OCI-LY3 (cell line): ENCODE measurements at regions not wholly inside any gene's neighbourhood (a gene's known extent, or its start where the extent isn't known, plus 50 kb on each side); places are given as distances from the start of the nearest gene placed in this dataset.
"Not testable (repeated sequence)": the region's sequence is repeated elsewhere in the genome, so short reads cannot be mapped to it uniquely, and the experiment has no call there.

ENCODE experiments used
- H2AFZ ChIP-seq: fragments of 200-600, 300-600 bp; shearing (Covaris generic); 2 replicates; pipeline ENCODE4 v1.6.0; 2014; ENCODE audit warnings: antibody characterized with exemption, low read depth, low read length
- H3K27ac ChIP-seq: fragments of 200-600, 300-600 bp; sonication (generic); 2 replicates; pipeline ENCODE4 v1.5.1; 2014; ENCODE audit warnings: mild to moderate bottlenecking, low read length, moderate library complexity, mixed read lengths
- H3K27me3 ChIP-seq: fragments of 200-600, 300-600 bp; sonication (generic); 2 replicates; pipeline ENCODE4 v1.6.1; 2014; ENCODE audit warnings: low read depth, low read length, mixed read lengths
- H3K36me3 ChIP-seq: fragments of 200-600, 300-600 bp; sonication (generic); replicated peaks from 2 replicates; pipeline ENCODE3; 2014; ENCODE audit warnings: low read depth, low read length, mixed read lengths
- H3K4me1 ChIP-seq: fragments of 300-600, 200-600 bp; sonication (generic); 2 replicates; pipeline ENCODE4 v1.6.1; 2014; ENCODE audit warnings: low read length, mixed read lengths
- H3K4me2 ChIP-seq: fragments of 200-600, 300-600 bp; sonication (generic); 2 replicates; pipeline ENCODE4 v1.6.1; 2014; ENCODE audit warnings: low read length, mixed read lengths
- H3K4me3 ChIP-seq: fragments of 300-600, 200-600 bp; sonication (generic); 2 replicates; pipeline ENCODE4 v1.5.1; 2014; ENCODE audit warnings: antibody characterized with exemption, mild to moderate bottlenecking, low read length, moderate library complexity
- H3K79me2 ChIP-seq: fragments of 300-600, 200-600 bp; shearing (Covaris generic); 2 replicates; pipeline ENCODE4 v1.6.1; 2014; ENCODE audit warnings: mild to moderate bottlenecking, low read length, mixed read lengths
- H3K9ac ChIP-seq: fragments of 300-600, 200-600 bp; shearing (Covaris generic); 2 replicates; pipeline ENCODE4 v1.6.0; 2014; ENCODE audit warnings: mild to moderate bottlenecking, low read length, moderate library complexity
- H3K9me3 ChIP-seq: fragments of 200-600, 300-600 bp; shearing (Covaris generic); 2 replicates; pipeline ENCODE4 v1.6.1; 2014; ENCODE audit warnings: low read length, mixed read lengths; ENCODE audit not compliant: insufficient read depth
- H4K20me1 ChIP-seq: fragments of 200-600, 300-600 bp; sonication (generic); 2 replicates; pipeline ENCODE4 v1.6.1; 2016; ENCODE audit warnings: low read length, mixed read lengths; ENCODE audit not compliant: insufficient read depth
- EZH2phosphoT487 ChIP-seq: fragments of 200-600 bp; shearing (Covaris generic); IDR thresholded peaks from 2 replicates; pipeline ENCODE4 v1.6.1; 2018; ENCODE audit warnings: antibody characterized with exemption, mixed run types, low read depth
- TF ChIP-seq, protein P1 (sequence below): fragments of 200-600, 300-600 bp; sonication (generic); IDR thresholded peaks from 2 replicates; pipeline ENCODE4 v1.5.1; 2014; ENCODE audit warnings: antibody characterized with exemption, low read length, low read depth

DNA sequence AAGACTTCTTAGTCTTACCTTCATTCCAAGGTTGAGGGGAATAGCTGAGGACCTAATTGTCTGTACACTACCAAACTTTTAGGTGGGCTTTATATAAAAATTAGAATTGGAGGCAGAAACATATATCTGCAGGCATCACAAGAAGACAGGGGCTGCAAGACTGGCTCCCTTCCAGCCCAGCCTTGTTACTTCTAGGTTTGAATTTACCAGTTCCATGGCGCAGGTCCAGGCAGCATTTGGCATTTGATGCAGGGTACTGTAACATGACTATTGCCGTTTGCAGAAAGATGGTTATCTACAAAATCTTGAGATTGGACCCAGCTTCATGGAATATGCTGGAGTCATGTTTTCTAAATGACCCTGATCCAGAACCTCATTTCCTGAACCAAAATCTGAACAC lies 105.4 kb upstream of the RHOBTB1 start:
- Histone ChIP-seq H3K4me2 (no peak overlapping the region), H3K4me1 (peaks cover 7% of the 10 kb centered on the region), H3K27ac (no peak overlapping the region), H3K27me3 (no peaks in the 10 kb centered on the region), H3K9me3 (no peaks in the 10 kb centered on the region), H2AFZ (no peak overlapping the region), H3K9ac (no peak overlapping the region), H3K4me3 (no peak overlapping the region), H3K79me2 (no peaks in the 10 kb centered on the region), H3K36me3 (no peaks in the 10 kb centered on the region), H4K20me1 (no peaks in the 10 kb centered on the region)
- TF ChIP-seq, protein P1, sequence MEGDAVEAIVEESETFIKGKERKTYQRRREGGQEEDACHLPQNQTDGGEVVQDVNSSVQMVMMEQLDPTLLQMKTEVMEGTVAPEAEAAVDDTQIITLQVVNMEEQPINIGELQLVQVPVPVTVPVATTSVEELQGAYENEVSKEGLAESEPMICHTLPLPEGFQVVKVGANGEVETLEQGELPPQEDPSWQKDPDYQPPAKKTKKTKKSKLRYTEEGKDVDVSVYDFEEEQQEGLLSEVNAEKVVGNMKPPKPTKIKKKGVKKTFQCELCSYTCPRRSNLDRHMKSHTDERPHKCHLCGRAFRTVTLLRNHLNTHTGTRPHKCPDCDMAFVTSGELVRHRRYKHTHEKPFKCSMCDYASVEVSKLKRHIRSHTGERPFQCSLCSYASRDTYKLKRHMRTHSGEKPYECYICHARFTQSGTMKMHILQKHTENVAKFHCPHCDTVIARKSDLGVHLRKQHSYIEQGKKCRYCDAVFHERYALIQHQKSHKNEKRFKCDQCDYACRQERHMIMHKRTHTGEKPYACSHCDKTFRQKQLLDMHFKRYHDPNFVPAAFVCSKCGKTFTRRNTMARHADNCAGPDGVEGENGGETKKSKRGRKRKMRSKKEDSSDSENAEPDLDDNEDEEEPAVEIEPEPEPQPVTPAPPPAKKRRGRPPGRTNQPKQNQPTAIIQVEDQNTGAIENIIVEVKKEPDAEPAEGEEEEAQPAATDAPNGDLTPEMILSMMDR = no peak
- no peak for TF ChIP-seq EZH2phosphoT487

DNA sequence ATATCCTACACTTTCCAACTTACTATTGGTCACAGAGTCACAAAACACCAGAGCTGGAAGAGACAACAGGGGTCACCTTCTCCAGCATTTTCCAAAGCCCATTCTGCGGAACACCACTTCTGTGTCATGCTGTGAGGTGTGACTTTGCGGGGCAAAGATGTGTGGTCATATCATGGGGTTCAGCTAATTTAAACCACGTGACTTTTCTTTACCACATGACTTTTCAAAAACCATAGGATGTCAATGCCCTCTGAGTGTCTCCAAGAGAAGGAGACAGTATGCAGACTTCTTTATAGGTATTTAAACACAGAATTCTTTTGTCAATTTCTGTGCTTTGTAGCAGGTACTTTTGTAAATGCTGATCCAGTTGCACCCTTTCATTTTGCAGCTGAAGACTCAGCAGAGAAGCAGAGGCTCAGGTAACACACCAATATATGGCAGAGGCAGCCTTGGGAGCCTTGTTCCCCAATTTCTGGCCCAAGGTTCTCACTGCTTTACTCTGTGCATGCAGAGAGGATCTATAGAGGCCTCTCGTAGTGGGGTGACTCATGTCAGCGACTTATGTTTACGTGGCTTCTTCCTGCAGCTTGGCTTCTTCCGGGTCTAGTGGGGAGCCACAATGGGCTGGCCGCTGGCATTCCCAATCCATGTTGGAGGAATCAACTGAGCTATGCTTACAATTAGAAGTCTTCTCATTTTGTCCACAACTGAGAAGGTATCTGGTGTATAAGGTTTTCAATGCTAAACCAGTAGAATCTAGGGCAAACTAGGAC lies 104.0 kb upstream of the RHOBTB1 start:
- TF ChIP-seq, protein P1 = no peak
- TF ChIP-seq EZH2phosphoT487 = no peak
- Histone ChIP-seq H3K9ac (no peak overlapping the region), H3K27me3 (no peaks in the 10 kb centered on the region), H3K79me2 (no peaks in the 10 kb centered on the region), H3K4me2 (no peak overlapping the region), H2AFZ (no peak overlapping the region), H4K20me1 (no peaks in the 10 kb centered on the region), H3K4me3 (no peak overlapping the region), H3K36me3 (no peaks in the 10 kb centered on the region), H3K9me3 (no peaks in the 10 kb centered on the region), H3K27ac (no peak overlapping the region), H3K4me1 (no peaks in the 10 kb centered on the region)

DNA sequence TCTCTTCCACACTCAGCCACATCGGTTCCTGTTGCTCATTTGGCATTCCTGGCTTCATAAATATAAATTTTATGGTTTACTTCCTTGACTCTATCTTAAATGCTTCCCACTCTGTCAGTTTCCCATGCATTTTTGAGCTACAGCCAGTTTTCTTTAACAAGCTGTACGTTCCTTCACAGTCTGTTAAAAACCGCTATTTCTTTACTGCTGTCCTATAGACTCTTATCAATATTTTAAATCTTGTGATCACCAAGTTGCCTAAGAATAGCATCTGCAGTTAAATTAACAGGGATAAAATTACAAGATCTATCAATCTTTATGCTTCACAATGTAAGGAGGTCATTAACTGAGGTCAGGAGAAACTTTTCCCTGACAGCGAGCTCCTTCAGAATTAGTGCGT lies 103.1 kb upstream of the RHOBTB1 start:
- H3K27ac ChIP-seq = no peak overlapping the region
- no peak overlapping the region for H3K4me3 ChIP-seq
- no peak overlapping the region for H2AFZ ChIP-seq
- H3K79me2 ChIP-seq = no peaks in the 10 kb centered on the region
- H3K27me3 ChIP-seq = no peaks in the 10 kb centered on the region
- TF ChIP-seq, protein P1 = no peak
- no peak for TF ChIP-seq EZH2phosphoT487
- H4K20me1 ChIP-seq = no peaks in the 10 kb centered on the region
- no peaks in the 10 kb centered on the region for H3K4me1 ChIP-seq
- H3K4me2 ChIP-seq = no peak overlapping the region
- H3K9ac ChIP-seq = no peak overlapping the region
- H3K36me3 ChIP-seq = no peaks in the 10 kb centered on the region
- H3K9me3 ChIP-seq = no peaks in the 10 kb centered on the region

DNA sequence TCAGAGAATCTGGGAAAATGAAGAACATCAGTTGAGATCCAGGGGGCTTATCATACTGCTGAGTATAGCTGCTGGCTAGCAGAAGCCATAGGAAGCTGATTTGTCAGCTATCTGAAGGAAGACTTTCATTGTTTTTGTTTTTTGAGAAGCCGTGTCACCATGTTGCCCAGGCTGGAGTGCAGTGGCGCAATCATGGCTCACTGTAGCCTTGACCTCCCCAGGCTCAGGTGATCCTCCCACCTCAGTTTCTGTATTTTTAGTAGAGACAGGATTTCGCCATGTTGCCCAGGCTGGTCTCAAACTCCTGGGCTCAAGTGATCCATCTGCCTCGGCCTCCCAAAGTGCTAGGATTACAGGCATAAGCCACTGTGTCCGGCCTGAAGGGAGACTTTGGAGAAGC lies 101.5 kb upstream of the RHOBTB1 start:
- H3K9ac ChIP-seq, H3K9me3 ChIP-seq, H3K27me3 ChIP-seq, H3K4me3 ChIP-seq, H3K4me2 ChIP-seq, H4K20me1 ChIP-seq, H3K36me3 ChIP-seq, H3K79me2 ChIP-seq, H2AFZ ChIP-seq, H3K27ac ChIP-seq, H3K4me1 ChIP-seq: not testable (repeated sequence)
